ENCODE measurements at regions not wholly inside any gene's neighbourhood (a gene's known extent, or its start where the extent isn't known, plus 50 kb on each side); places are given as distances from the start of the nearest gene placed in this dataset.
"Not testable (repeated sequence)": the region's sequence is repeated elsewhere in the genome, so short reads cannot be mapped to it uniquely, and the experiment has no call there.

DNA sequence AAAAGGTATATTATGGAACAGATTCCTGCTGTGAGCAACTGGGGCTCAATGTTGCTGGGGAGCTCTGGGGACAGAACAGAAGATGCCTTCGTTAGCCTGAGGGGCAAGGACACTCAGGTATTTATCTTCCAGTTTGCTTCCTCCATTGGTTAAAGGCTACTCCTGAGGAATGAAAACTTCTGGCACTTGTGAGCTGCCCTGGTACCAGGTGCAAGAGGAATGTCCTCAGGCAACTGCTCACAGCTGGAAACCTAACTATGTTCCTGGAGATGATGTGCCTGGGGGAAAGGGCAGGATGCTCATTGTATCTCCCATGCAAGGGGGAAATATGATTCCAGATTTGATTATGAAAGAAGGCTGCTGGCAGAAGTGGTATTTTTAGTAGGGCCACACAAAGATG lies 54.0 kb upstream of the BBX start:
- no peak for DNase-seq (ENCODE audit: low spot score)

DNA sequence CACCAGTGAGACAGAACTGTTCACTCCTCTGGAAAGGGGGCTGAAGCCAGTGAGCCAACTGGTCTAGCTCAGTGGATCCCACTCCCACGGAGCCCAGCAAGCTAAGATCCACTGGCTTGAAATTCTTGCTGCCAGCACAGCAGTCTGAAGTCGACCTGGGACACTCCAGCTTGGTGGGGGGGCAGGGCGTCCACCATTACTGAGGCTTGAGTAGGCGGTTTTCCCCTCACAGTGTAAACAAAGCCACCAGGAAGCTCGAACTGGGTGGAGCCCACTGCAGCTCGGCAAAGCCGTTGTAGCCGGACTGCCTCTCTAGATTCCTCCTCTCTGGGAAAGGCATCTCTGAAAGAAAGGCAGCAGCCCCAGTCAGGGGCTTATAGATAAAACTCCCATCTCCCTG lies 52.3 kb upstream of the BBX start:
- DNase-seq (ENCODE audit: low spot score): not testable (repeated sequence)
